ENCODE measurements at regions not wholly inside any gene's neighbourhood (a gene's known extent, or its start where the extent isn't known, plus 50 kb on each side); places are given as distances from the start of the nearest gene placed in this dataset.

DNA sequence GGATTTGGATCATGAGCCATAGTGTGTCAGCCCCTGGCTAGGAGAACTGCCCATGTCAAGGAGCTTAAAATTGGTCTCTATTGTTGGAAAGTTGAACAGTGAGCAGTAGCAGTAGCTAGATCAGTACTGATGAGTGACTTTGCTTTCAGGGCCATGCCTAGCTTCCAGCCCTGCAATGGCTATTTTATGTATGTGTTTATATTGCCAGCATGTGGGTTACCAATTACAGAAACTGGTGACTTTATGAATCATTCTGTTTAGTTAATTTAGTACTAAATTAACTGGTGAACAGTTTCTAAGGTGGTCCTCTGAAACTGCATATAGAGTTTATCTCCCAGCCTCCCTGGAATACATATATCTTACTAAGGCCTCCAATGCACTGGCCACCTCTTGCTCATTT, 908.1 kb upstream of the ALCAM start:
- H3K27me3 ChIP-seq (replicated peaks in 1 of 4; ENCODE audit: control insufficient read depth in 3 of 4, extremely low read depth in 1 of 4, insufficient read depth in 3 of 4, low read length in 3 of 4): no peaks in the 10 kb centered on the region
- no peak overlapping the region for H2BK5ac ChIP-seq (ENCODE audit: low read depth, low read length)
- H4K20me1 ChIP-seq (replicated peaks in 1 of 2; ENCODE audit: control insufficient read depth in 1 of 2, insufficient read depth in 2 of 2, low read length in 2 of 2): no peaks in the 10 kb centered on the region
- H3K4me2 ChIP-seq (ENCODE audit: insufficient read depth in 1 of 2, low read depth in 2 of 2, low read length in 2 of 2): no peak overlapping the region
- CTCF ChIA-PET (ENCODE audit: partially characterized antibody): interaction anchor here (0.9 kb wide), 2 partner anchors 9 to 138 kb away, joined by 3 to 6 read pairs; no protein-coding TSS in a partner anchor
- no peaks in the 10 kb centered on the region for H3K79me1 ChIP-seq (ENCODE audit: low read depth, low read length)
- no peak overlapping the region for H2AFZ ChIP-seq (ENCODE audit: low read length)
- no peak overlapping the region for H3K4me3 ChIP-seq (ENCODE audit: extremely low read depth in 1 of 4, insufficient read depth in 2 of 4, low read depth in 3 of 4, low read length in 4 of 4)
- DNase-seq (ENCODE audit: low read depth in 1 of 2, low spot score in 2 of 2) (no peak), FAIRE-seq (no peak)
- H3K23ac ChIP-seq (ENCODE audit: insufficient read length): no peak overlapping the region
- H3K56ac ChIP-seq (replicated peaks; ENCODE audit: insufficient read length, low read depth, low read length): no peak overlapping the region
- no peak overlapping the region for H3K4ac ChIP-seq (replicated peaks; ENCODE audit: insufficient read length, low read depth, low read length)
- no peak overlapping the region for H4K8ac ChIP-seq (ENCODE audit: extremely low read depth, insufficient read depth, low read length)
- H3K9ac ChIP-seq (replicated peaks in 1 of 4; ENCODE audit: extremely low read depth in 1 of 4, low read depth in 3 of 4, low read length in 3 of 4): no peak overlapping the region
- POLR2A ChIA-PET (ENCODE audit: partially characterized antibody): no interaction called here
- no peak overlapping the region for H2BK120ac ChIP-seq (replicated peaks; ENCODE audit: low read depth, low read length)
- peaks cover 0 to 7% (median 0%) of the 10 kb centered on the region in 4 experiments; a peak in 4 of 7 replicates for H3K4me1 ChIP-seq (replicated peaks in 1 of 4; ENCODE audit: control insufficient read depth in 3 of 4, insufficient read depth in 4 of 4, low read length in 3 of 4)
- no peak overlapping the region for H4K5ac ChIP-seq (ENCODE audit: insufficient read length, low read depth, low read length)
- no peaks in the 10 kb centered on the region for H3K9me3 ChIP-seq (ENCODE audit: insufficient read depth in 2 of 2, low read depth in 1 of 2, low read length in 1 of 2)
- no peak overlapping the region for H2BK15ac ChIP-seq (ENCODE audit: low read length)
- H3K79me2 ChIP-seq (ENCODE audit: control insufficient read depth in 1 of 2, insufficient read depth in 2 of 2, low read length in 2 of 2): no peaks in the 10 kb centered on the region
- H3K18ac ChIP-seq (ENCODE audit: extremely low read depth, low read length): no peak overlapping the region
- H2BK20ac ChIP-seq (ENCODE audit: low read length): no peak overlapping the region
- H4K91ac ChIP-seq (replicated peaks; ENCODE audit: insufficient read length, low read length): no peak overlapping the region
- H2BK12ac ChIP-seq (ENCODE audit: low read depth, low read length): no peak overlapping the region
- H3K27ac ChIP-seq (ENCODE audit: low read depth, low read length): no peak overlapping the region
- H3K36me3 ChIP-seq (ENCODE audit: control insufficient read depth in 2 of 4, insufficient read depth in 4 of 4, low read length in 3 of 4): no peaks in the 10 kb centered on the region
- H2AK5ac ChIP-seq (ENCODE audit: low read depth, low read length): no peak overlapping the region
- no peaks in the 10 kb centered on the region for H3K23me2 ChIP-seq (ENCODE audit: low read depth, low read length)
- no peak overlapping the region for H3K14ac ChIP-seq (ENCODE audit: insufficient read length)
- TF ChIP-seq CBX5 (IDR thresholded peaks at IDR 0.05; ENCODE audit: low read depth, low read length) (no peak), JUN (IDR thresholded peaks at IDR 0.05; ENCODE audit: low read depth, low read length) (no peak), KDM5A (IDR thresholded peaks at IDR 0.05; ENCODE audit: low read length) (no peak), FOSL1 (IDR thresholded peaks at IDR 0.05; ENCODE audit: insufficient read depth, low read depth, low read length) (no peak), TAF7 (optimal IDR thresholded peaks at IDR 0.05; ENCODE audit: borderline replicate concordance, low read depth, low read length) (no peak), GABPA (IDR thresholded peaks at IDR 0.05; ENCODE audit: borderline replicate concordance, insufficient read depth, low read length) (no peak), MAFK (IDR thresholded peaks at IDR 0.05; ENCODE audit: low read depth, low read length) (no peak), RBBP5 (IDR thresholded peaks at IDR 0.05; ENCODE audit: borderline replicate concordance, low read depth, low read length) (no peak), GTF2F1 (IDR thresholded peaks at IDR 0.05; ENCODE audit: borderline replicate concordance, low read depth, low read length) (no peak), TCF12 (IDR thresholded peaks at IDR 0.05; ENCODE audit: low read depth, low read length) (no peak), SUZ12 (IDR thresholded peaks at IDR 0.05; ENCODE audit: low read length) (no peak), SP1 (IDR thresholded peaks at IDR 0.05; ENCODE audit: low read depth, low read length) (no peak)
- TF ChIP-seq, protein P1, sequence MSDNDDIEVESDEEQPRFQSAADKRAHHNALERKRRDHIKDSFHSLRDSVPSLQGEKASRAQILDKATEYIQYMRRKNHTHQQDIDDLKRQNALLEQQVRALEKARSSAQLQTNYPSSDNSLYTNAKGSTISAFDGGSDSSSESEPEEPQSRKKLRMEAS (IDR thresholded peaks at IDR 0.05): no peak
- TF ChIP-seq, protein P2, sequence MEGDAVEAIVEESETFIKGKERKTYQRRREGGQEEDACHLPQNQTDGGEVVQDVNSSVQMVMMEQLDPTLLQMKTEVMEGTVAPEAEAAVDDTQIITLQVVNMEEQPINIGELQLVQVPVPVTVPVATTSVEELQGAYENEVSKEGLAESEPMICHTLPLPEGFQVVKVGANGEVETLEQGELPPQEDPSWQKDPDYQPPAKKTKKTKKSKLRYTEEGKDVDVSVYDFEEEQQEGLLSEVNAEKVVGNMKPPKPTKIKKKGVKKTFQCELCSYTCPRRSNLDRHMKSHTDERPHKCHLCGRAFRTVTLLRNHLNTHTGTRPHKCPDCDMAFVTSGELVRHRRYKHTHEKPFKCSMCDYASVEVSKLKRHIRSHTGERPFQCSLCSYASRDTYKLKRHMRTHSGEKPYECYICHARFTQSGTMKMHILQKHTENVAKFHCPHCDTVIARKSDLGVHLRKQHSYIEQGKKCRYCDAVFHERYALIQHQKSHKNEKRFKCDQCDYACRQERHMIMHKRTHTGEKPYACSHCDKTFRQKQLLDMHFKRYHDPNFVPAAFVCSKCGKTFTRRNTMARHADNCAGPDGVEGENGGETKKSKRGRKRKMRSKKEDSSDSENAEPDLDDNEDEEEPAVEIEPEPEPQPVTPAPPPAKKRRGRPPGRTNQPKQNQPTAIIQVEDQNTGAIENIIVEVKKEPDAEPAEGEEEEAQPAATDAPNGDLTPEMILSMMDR (IDR thresholded peaks at IDR 0.05; ENCODE audit: control extremely low read depth in 1 of 3, insufficient read depth in 1 of 3, low read depth in 1 of 3, low read length in 3 of 3): no peak
